ENCODE measurements at regions not wholly inside any gene's neighbourhood (a gene's known extent, or its start where the extent isn't known, plus 50 kb on each side); places are given as distances from the start of the nearest gene placed in this dataset.

- no peak overlapping the region for H3K4me3 ChIP-seq
- H3K4me1 ChIP-seq: no peaks in the 10 kb centered on the region
- intact Hi-C loops (cut with DNase I; ENCODE audit: low total_unique reads): no loop called here
- no peaks in the 10 kb centered on the region for H3K9me3 ChIP-seq
- TF ChIP-seq, protein P1, sequence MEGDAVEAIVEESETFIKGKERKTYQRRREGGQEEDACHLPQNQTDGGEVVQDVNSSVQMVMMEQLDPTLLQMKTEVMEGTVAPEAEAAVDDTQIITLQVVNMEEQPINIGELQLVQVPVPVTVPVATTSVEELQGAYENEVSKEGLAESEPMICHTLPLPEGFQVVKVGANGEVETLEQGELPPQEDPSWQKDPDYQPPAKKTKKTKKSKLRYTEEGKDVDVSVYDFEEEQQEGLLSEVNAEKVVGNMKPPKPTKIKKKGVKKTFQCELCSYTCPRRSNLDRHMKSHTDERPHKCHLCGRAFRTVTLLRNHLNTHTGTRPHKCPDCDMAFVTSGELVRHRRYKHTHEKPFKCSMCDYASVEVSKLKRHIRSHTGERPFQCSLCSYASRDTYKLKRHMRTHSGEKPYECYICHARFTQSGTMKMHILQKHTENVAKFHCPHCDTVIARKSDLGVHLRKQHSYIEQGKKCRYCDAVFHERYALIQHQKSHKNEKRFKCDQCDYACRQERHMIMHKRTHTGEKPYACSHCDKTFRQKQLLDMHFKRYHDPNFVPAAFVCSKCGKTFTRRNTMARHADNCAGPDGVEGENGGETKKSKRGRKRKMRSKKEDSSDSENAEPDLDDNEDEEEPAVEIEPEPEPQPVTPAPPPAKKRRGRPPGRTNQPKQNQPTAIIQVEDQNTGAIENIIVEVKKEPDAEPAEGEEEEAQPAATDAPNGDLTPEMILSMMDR (IDR thresholded peaks at IDR 0.05): no peak
- TF ChIP-seq POLR2A (IDR thresholded peaks at IDR 0.05): no peak
- no peaks in the 10 kb centered on the region for H3K36me3 ChIP-seq (ENCODE audit: low read depth, missing control alignments)
- DNase-seq: no peak
- H3K27ac ChIP-seq: no peak overlapping the region
- no peaks in the 10 kb centered on the region for H3K27me3 ChIP-seq
Observed at GRCh38 chr12:47411966-47412365, 293.9 kb downstream of the RPAP3 start.

- 87 to 92% methylated on average over 3 of the region's 3 CpGs for WGBS, 2 donors
Observed at GRCh38 chr12:47410862-47411261, 295.0 kb downstream of the RPAP3 start.

GRCh38 chr12:47410383-47410782, 295.4 kb downstream of the RPAP3 start:
- Histone ChIP-seq H3K4me1 (no peaks in the 10 kb centered on the region), H3K27me3 (no peaks in the 10 kb centered on the region), H3K27ac (no peak overlapping the region), H3K4me3 (no peak overlapping the region), H3K36me3 (ENCODE audit: low read depth, missing control alignments) (no peaks in the 10 kb centered on the region), H3K9me3 (no peaks in the 10 kb centered on the region)
- TF ChIP-seq, protein P1 (IDR thresholded peaks at IDR 0.05): no peak
- TF ChIP-seq POLR2A (IDR thresholded peaks at IDR 0.05): no peak
- DNase-seq: no peak
- intact Hi-C loops (cut with DNase I; ENCODE audit: low total_unique reads): no loop called here

More at GRCh38 chr12:47410862-47411261, 295.0 kb downstream of the RPAP3 start:
- Histone ChIP-seq H3K9me3 (no peaks in the 10 kb centered on the region), H3K27ac (no peak overlapping the region), H3K36me3 (ENCODE audit: low read depth, missing control alignments) (no peaks in the 10 kb centered on the region), H3K4me3 (no peak overlapping the region), H3K27me3 (no peaks in the 10 kb centered on the region), H3K4me1 (no peaks in the 10 kb centered on the region)
- no peak for DNase-seq
- intact Hi-C loops (cut with DNase I; ENCODE audit: low total_unique reads): no loop called here
- TF ChIP-seq, protein P1 (IDR thresholded peaks at IDR 0.05): no peak
- no peak for TF ChIP-seq POLR2A (IDR thresholded peaks at IDR 0.05)

DNA sequence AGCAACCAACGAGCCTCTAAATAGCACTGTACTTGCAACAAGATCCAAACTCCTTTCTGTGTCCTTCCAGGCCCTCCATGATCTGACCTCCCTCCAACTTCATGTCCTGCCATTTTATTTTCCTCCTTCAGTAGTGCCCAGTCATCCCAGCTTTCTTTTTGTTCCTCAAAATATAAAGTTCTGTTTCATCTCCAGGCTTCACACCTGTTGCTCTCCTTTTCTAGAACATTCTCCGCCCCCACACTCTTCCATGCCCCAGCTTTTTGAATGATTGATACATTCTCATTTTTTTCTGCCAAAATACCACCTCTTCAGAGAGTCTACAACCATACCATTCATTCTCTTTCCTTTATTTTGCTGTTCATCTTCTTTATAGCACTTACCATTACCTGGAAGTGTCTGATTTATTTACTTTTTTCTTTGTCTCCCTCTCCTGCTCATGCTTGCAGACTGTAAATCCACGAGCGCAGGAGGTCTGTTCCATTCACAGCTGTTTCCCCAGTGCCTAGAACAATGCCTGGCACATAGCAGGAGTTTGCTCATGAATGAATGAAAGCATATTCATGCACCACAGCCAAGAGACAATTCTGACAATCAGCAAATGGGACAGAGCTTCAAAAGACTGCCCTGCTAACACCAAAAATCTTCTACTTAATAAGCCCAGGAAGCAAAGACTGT, 296.4 kb downstream of the RPAP3 start:
- Histone ChIP-seq H3K27me3 (no peaks in the 10 kb centered on the region), H3K36me3 (ENCODE audit: low read depth, missing control alignments) (no peaks in the 10 kb centered on the region), H3K9me3 (no peaks in the 10 kb centered on the region), H3K4me3 (no peak overlapping the region), H3K27ac (no peak overlapping the region), H3K4me1 (no peaks in the 10 kb centered on the region)
- TF ChIP-seq, protein P1 (IDR thresholded peaks at IDR 0.05): no peak
- no peak for TF ChIP-seq POLR2A (IDR thresholded peaks at IDR 0.05)
- 91% methylated on average over 4 of the region's 4 CpGs for WGBS, 2 donors
- no peak for DNase-seq
- intact Hi-C loops (cut with DNase I; ENCODE audit: low total_unique reads): no loop called here

DNA sequence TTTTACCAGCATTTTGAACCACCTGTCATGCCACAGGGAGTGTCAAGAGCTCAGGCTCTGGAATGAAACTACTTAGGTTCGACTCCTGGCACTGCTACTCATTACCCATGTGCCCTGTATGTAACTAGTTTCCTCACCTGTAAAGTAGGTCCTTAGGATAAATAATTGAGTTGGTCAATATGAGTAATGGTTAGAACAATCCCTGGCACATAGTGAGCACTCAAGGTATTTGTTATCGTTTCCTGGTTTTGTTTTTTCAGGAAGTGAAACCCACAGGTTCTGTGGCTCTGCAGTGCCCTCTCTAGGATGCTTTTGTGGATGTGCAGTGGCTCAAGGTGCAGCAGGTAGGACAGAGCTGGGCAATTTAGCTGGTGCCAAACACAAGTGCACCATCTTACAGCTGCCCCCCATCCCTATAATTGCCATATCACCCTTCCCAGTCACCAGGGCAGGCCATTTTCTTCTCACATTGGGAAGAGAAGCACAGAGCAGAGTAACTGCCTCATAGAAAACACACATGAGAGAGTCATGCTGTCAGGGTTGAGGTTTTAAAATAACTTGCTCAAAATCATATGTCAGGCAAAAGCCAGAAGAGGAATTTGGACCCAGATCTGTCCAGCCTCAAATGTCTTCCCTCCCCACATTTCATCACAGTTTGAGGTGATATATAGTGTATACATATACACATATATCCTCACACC, 297.5 kb downstream of the RPAP3 start:
- Histone ChIP-seq H3K4me3 (no peak overlapping the region), H3K36me3 (ENCODE audit: low read depth, missing control alignments) (no peaks in the 10 kb centered on the region), H3K9me3 (no peaks in the 10 kb centered on the region), H3K27me3 (no peaks in the 10 kb centered on the region), H3K4me1 (no peaks in the 10 kb centered on the region), H3K27ac (no peak overlapping the region)
- 50 to 64% methylated on average over 2 of the region's 2 CpGs for WGBS, 2 donors
- intact Hi-C loops (cut with DNase I; ENCODE audit: low total_unique reads): no loop called here
- no peak for DNase-seq
- TF ChIP-seq POLR2A (IDR thresholded peaks at IDR 0.05): no peak
- TF ChIP-seq, protein P1 (IDR thresholded peaks at IDR 0.05): peak in 1 of 3 experiments; percentile 12
